ENCODE measurements at regions not wholly inside any gene's neighbourhood (a gene's known extent, or its start where the extent isn't known, plus 50 kb on each side); places are given as distances from the start of the nearest gene placed in this dataset.

DNA sequence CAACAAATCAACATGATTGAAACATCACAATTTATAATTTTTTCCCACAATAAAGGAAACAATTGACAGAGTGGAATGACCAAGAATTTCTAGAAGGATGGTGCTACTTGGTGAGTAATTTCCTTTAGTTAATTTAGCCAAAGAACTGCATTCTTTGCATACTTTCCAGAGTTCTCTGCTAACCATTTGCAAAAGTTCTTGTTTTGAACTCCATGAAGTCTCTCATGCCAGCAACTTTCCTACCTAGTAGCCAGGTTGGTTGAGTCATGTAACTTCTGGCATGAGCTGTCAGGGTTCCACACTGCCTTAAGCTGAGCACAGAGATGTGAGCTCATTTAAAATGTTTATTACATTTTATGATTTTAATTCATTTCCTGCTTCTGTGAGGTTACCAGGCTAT lies 539.6 kb downstream of the PID1 start:
- Histone ChIP-seq H3K27me3 (ENCODE audit: insufficient read depth, poor library complexity, severe bottlenecking) (no peaks in the 10 kb centered on the region), H3K27ac (replicated peaks) (no peak overlapping the region), H3K4me3 (replicated peaks; ENCODE audit: insufficient read depth, low read length) (no peak overlapping the region)
- TF ChIP-seq, protein P1, sequence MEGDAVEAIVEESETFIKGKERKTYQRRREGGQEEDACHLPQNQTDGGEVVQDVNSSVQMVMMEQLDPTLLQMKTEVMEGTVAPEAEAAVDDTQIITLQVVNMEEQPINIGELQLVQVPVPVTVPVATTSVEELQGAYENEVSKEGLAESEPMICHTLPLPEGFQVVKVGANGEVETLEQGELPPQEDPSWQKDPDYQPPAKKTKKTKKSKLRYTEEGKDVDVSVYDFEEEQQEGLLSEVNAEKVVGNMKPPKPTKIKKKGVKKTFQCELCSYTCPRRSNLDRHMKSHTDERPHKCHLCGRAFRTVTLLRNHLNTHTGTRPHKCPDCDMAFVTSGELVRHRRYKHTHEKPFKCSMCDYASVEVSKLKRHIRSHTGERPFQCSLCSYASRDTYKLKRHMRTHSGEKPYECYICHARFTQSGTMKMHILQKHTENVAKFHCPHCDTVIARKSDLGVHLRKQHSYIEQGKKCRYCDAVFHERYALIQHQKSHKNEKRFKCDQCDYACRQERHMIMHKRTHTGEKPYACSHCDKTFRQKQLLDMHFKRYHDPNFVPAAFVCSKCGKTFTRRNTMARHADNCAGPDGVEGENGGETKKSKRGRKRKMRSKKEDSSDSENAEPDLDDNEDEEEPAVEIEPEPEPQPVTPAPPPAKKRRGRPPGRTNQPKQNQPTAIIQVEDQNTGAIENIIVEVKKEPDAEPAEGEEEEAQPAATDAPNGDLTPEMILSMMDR (IDR thresholded peaks at IDR 0.05; ENCODE audit: insufficient read depth, low read length): no peak
- TF ChIP-seq, protein P2, sequence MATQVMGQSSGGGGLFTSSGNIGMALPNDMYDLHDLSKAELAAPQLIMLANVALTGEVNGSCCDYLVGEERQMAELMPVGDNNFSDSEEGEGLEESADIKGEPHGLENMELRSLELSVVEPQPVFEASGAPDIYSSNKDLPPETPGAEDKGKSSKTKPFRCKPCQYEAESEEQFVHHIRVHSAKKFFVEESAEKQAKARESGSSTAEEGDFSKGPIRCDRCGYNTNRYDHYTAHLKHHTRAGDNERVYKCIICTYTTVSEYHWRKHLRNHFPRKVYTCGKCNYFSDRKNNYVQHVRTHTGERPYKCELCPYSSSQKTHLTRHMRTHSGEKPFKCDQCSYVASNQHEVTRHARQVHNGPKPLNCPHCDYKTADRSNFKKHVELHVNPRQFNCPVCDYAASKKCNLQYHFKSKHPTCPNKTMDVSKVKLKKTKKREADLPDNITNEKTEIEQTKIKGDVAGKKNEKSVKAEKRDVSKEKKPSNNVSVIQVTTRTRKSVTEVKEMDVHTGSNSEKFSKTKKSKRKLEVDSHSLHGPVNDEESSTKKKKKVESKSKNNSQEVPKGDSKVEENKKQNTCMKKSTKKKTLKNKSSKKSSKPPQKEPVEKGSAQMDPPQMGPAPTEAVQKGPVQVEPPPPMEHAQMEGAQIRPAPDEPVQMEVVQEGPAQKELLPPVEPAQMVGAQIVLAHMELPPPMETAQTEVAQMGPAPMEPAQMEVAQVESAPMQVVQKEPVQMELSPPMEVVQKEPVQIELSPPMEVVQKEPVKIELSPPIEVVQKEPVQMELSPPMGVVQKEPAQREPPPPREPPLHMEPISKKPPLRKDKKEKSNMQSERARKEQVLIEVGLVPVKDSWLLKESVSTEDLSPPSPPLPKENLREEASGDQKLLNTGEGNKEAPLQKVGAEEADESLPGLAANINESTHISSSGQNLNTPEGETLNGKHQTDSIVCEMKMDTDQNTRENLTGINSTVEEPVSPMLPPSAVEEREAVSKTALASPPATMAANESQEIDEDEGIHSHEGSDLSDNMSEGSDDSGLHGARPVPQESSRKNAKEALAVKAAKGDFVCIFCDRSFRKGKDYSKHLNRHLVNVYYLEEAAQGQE (IDR thresholded peaks at IDR 0.05; ENCODE audit: insufficient replicate concordance, low read depth): no peak
- TF ChIP-seq SPI1 (IDR thresholded peaks at IDR 0.05; ENCODE audit: borderline replicate concordance, low read depth) (no peak), POLR2AphosphoS5 (IDR thresholded peaks at IDR 0.05; ENCODE audit: low read depth) (no peak), GABPA (IDR thresholded peaks at IDR 0.05; ENCODE audit: low read depth) (no peak)
- no peak for DNase-seq (ENCODE audit: low read depth in 1 of 2, low spot score in 1 of 2)

DNA sequence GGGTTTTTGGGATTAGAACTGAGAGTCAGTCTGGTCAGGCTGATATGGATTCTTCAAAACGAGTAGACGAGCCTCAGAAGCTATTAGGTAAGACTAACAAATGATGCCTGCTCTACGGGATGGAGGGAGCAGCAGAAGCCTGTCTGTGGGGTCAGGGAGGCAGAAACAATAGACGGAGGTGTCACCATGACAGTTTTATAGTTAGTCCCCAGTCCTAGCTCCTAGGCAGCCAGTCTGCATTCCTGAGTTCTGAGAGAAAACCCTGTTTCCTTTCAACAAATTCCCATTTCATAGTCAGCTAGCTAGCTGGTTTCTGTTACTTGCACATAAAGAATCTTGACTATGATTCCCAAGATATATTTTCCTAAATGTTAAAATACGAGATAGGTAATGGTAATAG lies 542.1 kb downstream of the PID1 start:
- H3K27ac ChIP-seq (replicated peaks): no peak overlapping the region
- no peak for DNase-seq (ENCODE audit: low read depth in 1 of 2, low spot score in 1 of 2)
- TF ChIP-seq GABPA (IDR thresholded peaks at IDR 0.05; ENCODE audit: low read depth): no peak
- TF ChIP-seq, protein P2 (IDR thresholded peaks at IDR 0.05; ENCODE audit: insufficient replicate concordance, low read depth): no peak
- TF ChIP-seq, protein P1 (IDR thresholded peaks at IDR 0.05; ENCODE audit: insufficient read depth, low read length): no peak
- TF ChIP-seq SPI1 (IDR thresholded peaks at IDR 0.05; ENCODE audit: borderline replicate concordance, low read depth): no peak
- TF ChIP-seq POLR2AphosphoS5 (IDR thresholded peaks at IDR 0.05; ENCODE audit: low read depth): no peak
- H3K4me3 ChIP-seq (replicated peaks; ENCODE audit: insufficient read depth, low read length): no peak overlapping the region
- no peaks in the 10 kb centered on the region for H3K27me3 ChIP-seq (ENCODE audit: insufficient read depth, poor library complexity, severe bottlenecking)

DNA sequence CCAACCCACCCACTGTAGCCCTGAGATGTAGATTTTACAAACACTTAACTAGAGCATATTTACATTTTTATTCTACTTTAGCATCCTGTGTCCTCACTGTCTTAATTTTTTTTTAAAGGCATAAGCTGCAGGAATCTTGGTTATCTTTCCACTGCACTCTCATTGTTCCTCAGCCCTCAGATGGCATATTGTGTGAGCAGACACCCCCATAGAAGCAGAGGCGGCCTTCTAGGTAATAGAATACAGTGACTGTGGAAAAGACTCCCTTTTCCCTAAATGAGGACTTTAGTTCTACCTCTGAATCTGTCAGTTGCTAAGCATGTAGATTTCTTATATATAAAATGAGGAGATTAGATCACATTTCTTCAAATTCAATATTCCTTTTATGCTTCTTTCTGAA lies 543.5 kb upstream of the SPHKAP start:
- Histone ChIP-seq H3K4me3 (replicated peaks; ENCODE audit: insufficient read depth, low read length) (no peak overlapping the region), H3K27ac (replicated peaks) (no peak overlapping the region), H3K27me3 (ENCODE audit: insufficient read depth, poor library complexity, severe bottlenecking) (no peaks in the 10 kb centered on the region)
- TF ChIP-seq GABPA (IDR thresholded peaks at IDR 0.05; ENCODE audit: low read depth) (no peak), SPI1 (IDR thresholded peaks at IDR 0.05; ENCODE audit: borderline replicate concordance, low read depth) (no peak), POLR2AphosphoS5 (IDR thresholded peaks at IDR 0.05; ENCODE audit: low read depth) (no peak)
- TF ChIP-seq, protein P2 (IDR thresholded peaks at IDR 0.05; ENCODE audit: insufficient replicate concordance, low read depth): no peak
- TF ChIP-seq, protein P1 (IDR thresholded peaks at IDR 0.05; ENCODE audit: insufficient read depth, low read length): no peak
- DNase-seq (ENCODE audit: low read depth in 1 of 2, low spot score in 1 of 2): no peak

Measured in HL-60 (cell line).